ENCODE measurements at regions not wholly inside any gene's neighbourhood (a gene's known extent, or its start where the extent isn't known, plus 50 kb on each side); places are given as distances from the start of the nearest gene placed in this dataset.

- no peak for DNase-seq (ENCODE audit: low read depth in 2 of 2)
These were observed 389.8 kb downstream of the BCL11A start for GRCh38 chr2:60163691-60164090.

DNA sequence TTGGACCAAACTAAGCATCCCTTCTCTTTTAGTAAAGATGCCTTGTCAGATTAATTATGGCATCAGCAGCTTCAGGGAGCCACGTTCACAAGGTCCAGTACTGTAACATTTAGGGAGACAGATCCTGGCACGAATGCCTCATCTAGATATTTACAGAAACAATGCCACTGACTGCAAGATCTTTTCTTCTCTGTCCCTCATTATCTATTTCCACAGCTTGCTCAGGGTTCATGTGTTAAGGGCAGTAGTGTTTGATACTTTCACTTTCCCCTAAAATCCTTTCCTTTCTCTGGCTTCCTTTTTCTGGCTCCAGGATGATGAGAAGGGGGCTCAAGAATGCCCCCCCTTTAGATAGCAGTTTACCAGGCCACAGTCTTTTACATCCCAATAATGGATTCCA lies 393.9 kb downstream of the BCL11A start:
- DNase-seq (ENCODE audit: low read depth in 2 of 2), result no peak

- DNase-seq (ENCODE audit: low read depth in 2 of 2), result no peak
These were observed 395.2 kb downstream of the BCL11A start for GRCh38 chr2:60158262-60158661.

DNA sequence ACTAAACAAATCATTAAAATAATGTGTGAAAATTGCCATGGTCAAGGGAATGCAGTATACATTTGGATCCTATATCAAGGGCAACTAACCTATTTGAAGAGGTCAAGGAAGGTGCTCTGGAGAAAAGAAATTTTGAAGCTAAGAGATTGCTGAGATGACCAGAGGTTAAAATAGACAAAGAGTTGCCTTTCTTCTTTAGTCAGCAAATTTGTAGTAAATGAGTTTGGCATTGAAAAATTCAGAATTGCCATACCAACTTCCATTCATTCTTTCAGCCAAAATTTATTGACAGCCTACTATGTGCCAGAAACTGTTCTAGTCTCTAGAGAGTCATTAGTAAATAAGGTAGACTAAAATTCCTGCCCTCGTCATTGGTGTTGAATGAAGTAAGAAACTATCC lies 396.2 kb downstream of the BCL11A start:
- DNase-seq (ENCODE audit: low read depth in 2 of 2), result no peak

- DNase-seq (ENCODE audit: low read depth in 2 of 2), result no peak
These were observed 399.3 kb downstream of the BCL11A start for GRCh38 chr2:60154142-60154541.

DNA sequence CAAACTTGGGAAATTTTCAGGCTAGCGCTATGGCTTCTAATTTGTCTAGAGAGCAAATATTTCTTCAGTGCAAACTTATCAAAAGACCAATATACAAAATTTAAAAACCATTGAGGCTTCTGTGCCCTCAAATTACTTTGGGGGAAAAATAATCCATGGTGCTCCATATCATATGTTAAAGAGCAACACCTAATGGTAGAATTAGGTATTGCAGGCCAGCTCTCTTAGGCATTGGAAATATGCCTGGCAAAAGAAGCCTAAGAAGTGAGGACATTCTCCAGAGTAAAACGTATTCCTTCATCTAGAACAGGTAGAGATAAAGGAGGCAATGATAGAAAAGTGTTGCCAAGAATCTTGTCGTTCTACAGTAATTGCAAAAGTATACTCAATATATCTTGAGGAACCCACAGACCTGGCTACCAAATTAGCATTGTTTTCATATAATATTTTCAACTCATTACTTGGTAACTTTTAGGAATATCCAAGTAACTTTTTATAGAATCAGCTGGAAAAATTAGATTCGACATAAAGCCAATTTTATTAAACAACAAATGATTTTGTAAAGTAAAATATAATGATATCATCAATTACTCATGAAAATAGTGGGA lies 401.1 kb downstream of the BCL11A start:
- peak in 1 of 2 experiments; percentile 4 for DNase-seq (ENCODE audit: low read depth in 2 of 2)

- DNase-seq (ENCODE audit: low read depth in 2 of 2), result no peak
These were observed 404.3 kb downstream of the BCL11A start for GRCh38 chr2:60149176-60149575.

DNA sequence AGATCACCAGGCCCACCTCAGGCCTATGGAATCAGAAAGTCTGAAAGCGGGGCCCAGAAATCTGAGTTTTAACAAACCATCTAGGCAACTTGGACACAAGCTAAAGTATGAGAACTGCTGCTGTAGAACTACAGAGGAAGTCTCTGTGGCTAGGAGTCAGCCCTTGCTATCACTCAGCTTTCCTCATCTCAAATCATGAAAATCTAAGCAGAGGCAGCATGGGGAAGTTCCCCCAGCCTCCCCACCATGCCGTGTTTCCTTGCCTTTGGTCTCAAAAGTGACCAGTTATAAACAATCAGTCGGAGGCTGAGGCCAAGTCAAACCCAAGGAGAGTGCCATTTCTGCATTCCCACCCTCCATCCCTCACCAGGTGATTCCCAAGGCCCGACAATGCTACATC lies 404.7 kb downstream of the BCL11A start:
- DNase-seq (ENCODE audit: low read depth in 2 of 2), result no peak

- DNase-seq (ENCODE audit: low read depth in 2 of 2), result peak; percentile 17 to 23
These were observed 413.3 kb downstream of the BCL11A start for GRCh38 chr2:60140185-60140584.

GRCh38 chr2:60136913-60137312 lies 416.5 kb downstream of the BCL11A start:
- no peak for DNase-seq (ENCODE audit: low read depth in 2 of 2)

- DNase-seq (ENCODE audit: low read depth in 2 of 2), result no peak
These were observed 426.3 kb downstream of the BCL11A start for GRCh38 chr2:60127191-60127590.

GRCh38 chr2:60125611-60126426 lies 427.6 kb downstream of the BCL11A start:
- DNase-seq (ENCODE audit: low read depth in 2 of 2), result no peak

DNA sequence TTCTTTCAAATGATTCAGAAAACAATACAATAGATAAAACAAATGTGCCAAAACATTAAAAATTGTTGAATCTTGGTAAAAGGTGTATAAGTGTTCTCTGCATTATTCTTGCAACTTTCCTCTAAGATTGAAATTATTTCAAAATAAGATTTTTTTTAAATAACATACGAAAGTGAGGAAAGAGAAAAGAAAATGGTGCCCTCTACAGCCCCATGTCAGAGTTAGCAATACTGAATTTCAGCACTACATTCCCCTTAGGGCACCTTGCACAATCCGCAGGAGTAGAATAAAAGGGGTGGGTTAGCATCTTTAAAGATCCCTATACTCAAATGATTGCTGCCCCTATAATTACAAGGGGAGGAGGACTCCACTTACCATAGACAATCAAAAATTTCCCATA lies 433.7 kb downstream of the BCL11A start:
- no peak for DNase-seq (ENCODE audit: low read depth in 2 of 2)

- no peak for DNase-seq (ENCODE audit: low read depth in 2 of 2)
These were observed 434.5 kb downstream of the BCL11A start for GRCh38 chr2:60118917-60119316.

- no peak for DNase-seq (ENCODE audit: low read depth in 2 of 2)
These were observed 435.4 kb downstream of the BCL11A start for GRCh38 chr2:60118061-60118460.

DNA sequence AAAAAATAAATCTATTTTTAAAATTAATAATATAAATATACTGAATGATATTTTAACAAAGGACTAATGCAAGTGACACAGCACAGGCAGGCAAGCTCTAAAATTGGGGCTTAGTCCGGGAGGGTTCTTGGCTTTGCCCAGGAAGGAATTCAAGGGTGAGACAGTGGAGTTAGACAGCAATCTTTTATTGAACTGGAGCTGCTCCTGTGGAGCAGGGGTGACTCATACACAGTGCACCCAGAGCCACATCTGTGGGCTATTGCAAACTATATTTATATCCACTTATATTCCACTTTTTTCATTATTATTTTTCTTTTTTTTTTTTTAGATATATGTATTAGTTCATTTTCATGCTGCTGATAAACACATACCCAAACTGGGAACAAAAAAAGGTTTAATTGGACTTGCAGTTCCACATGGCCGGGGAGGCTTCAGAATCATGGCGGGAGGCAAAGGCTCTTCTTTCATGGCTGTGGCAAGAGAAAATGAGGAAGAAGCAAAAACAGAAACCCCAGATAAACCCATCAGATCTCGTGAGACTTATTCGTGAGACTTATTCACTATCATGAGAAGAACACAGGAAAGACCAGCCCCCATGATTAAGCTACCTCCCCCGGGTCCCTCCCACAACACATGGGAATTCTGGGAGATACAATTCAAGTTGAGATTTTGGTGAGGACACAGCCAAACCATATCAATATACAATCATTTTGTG lies 437.1 kb downstream of the BCL11A start:
- no peak for DNase-seq (ENCODE audit: low read depth in 2 of 2)

- no peak for DNase-seq (ENCODE audit: low read depth in 2 of 2)
These were observed 443.7 kb downstream of the BCL11A start for GRCh38 chr2:60109744-60110143.

DNA sequence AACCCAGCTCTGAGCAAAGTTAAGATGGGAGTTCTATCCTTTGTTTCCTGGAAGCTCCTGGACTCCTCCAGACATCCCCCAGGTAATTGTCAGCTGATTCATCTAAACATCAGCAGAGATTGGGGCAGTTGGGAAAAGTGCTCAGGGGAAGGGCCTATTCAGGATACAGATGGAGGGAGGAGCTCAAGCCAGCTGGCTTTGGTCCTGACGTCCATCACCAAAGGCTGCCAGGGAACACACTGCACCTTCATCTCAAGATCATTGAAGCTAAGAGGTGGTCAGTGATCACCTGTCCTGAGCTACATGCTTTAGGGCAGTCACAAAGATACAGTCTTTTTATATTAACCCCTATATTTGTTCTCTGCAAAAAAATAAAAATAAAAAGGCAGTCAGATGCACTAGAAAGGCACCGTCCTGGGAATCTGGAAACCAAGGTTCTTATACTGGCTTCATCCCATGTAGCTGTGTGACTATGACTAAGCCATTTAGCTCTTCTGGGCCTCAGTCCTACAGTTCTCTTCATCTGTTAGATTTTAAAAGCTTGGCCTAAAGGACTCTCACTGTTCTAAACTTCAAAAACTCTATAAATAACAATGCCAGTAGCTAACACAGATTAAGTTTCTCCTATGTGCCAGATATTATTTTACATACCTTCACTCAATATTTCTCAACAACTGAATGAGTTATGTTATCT lies 446.5 kb downstream of the BCL11A start:
- no peak for DNase-seq (ENCODE audit: low read depth in 2 of 2)

DNA sequence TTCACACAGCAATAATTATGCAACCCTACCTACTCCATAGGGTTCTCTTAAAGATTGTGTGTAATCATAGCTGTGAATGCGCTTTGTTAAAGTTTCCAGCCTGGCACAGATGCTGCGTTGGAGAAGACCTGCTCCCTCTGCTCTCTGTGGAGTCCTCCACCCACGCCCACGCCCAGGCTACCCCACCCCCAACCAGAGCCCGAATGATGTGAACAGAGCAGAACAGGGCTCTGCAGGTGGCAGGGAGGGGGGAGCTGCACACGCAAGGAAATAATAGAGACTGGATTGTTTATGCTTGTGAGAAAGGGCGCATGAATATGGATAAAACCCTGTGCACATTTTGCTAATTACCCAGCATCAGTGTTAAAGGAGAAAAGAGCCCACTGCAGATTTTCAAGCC lies 447.5 kb downstream of the BCL11A start:
- no peak for DNase-seq (ENCODE audit: low read depth in 2 of 2)

DNA sequence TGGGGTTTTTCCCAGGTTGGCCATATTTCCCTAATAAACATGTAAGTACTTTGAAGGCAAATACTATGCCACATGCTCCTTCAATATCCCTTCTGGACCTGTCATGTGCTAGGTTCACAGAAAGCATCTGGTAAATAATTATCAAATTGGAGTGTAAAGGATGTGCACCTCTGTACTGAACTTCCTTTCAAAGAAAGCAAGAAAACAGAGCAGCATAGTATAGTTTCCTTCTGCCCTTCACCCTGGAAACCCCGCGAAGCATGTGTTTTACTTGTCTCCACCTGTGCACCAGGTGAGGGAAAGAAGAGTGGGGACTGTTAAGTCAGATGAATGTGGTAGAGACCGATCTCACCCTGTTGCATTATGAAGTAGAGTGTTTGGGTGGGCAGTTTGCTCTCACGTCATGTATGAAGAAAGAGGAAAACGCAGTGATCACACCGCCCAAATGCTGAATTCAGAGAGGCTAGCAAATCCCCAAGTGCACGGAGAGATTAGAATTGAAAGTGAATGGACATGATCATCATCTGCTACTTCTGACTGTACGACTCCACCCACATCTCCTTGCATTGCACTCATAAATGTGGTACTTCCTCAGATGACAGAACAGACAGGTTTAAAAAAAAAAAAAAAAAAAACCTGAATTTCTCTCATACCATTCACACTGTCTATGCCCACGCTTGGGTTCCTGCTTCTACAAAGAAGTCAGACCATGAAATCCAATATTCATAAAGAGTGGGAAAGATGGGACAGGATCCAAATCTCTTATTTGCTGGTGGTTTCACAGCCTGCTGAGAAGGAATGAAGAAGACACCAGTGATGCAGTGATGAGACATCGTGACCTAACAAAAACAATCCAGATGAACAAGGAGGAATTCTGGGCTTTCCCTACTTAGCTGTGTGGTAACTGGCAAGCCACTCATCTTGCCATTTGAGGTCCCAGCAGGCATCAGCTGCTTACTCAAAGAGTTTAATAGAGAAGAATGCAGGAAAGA lies 448.6 kb downstream of the BCL11A start:
- DNase-seq (ENCODE audit: low read depth in 2 of 2), result peak; percentile 76 to 79

DNA sequence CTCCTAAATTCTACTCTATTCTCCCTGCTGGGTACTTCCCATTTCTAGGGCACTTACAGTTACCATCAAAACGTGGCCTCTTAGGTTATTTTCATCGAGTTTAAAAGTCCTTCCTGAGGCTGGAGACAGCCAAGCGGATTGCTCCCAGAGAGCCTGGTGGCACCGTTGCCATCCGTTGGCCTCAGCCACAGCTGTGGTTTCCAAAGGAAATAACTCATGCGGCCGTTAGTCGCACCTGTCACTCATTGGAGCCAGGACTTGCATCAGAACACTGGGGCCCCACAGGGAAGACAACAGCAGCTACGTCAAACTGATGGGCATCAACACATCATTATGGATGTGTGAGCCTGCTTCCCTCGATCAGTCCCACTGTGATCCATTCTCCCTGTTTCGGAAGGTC lies 453.4 kb downstream of the BCL11A start:
- no peak for DNase-seq (ENCODE audit: low read depth in 2 of 2)

Measured in fibroblast of skin of left quadriceps (primary cell).